Activated T-cell treated with anti-CD3 and anti-CD28 coated beads, Interleukin-2, amount 50 U/mL, for 48 hours (primary cell): ENCODE measurements at regions not wholly inside any gene's neighbourhood (a gene's known extent, or its start where the extent isn't known, plus 50 kb on each side); places are given as distances from the start of the nearest gene placed in this dataset.
"Not testable (repeated sequence)": the region's sequence is repeated elsewhere in the genome, so short reads cannot be mapped to it uniquely, and the experiment has no call there.

Source experiments
- DNase-seq, 2 experiments: peaks; one replicate each; pipeline ENCODE4 v3.0.0-alpha.2; 2020

DNA sequence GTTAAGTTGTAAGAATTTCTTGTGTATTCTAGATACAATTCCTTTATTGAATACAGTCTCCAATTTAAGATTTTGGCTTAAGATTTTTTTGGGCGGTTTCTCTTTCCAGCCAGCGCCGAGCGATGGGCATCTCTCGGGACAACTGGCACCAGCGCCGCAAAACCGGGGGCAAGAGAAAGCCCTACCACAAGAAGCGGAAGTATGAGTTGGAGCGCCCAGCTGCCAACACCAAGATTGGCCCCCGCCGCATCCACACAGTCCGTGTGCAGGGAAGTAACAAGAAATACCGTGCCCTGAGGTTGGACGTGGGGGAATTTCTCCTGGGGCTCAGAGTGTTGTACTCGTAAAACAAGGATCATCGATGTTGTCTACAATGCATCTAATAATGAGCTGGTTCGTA lies 278.7 kb upstream of the TARS1 start:
- DNase-seq: no peak

DNA sequence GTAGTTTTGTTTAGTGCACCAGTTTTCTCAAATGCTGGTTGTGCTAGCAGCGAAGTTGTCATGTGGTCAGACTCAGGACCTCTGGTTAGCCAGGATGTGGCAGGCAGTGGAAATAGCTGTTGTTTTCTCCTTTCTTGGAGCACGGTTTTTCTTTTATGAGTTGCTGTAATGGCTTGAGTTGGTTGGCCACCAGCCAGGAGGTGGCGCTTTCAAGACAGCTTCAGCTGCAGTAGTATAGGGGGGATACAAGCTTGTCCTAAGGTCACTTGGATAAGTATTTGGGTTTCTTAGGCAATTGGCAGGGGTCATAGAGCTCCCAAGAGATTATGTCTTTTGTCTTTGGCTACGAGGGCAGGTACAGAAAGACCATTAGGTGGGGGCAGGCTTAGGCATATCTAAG lies 274.2 kb upstream of the TARS1 start:
- no peak for DNase-seq

DNA sequence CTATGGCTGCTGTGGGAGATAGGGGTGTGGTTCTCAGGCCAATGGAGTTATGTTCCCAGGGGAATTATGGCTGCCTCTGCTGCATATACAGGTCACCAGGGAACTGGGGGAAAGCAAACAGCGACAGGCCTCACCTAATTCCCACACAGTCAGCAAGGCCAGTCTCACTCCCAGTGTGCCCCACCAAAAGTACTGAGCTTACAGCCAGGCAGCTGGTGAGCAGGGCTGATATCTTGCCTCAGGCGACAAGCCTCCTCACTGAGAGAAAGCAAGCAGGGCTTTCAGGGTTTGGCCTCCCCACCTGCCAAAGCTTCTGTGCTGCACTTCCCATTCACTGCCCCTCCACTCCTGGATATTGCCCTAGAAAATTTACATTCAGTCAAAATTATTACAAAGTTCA lies 273.8 kb upstream of the TARS1 start:
- DNase-seq: no peak

DNA sequence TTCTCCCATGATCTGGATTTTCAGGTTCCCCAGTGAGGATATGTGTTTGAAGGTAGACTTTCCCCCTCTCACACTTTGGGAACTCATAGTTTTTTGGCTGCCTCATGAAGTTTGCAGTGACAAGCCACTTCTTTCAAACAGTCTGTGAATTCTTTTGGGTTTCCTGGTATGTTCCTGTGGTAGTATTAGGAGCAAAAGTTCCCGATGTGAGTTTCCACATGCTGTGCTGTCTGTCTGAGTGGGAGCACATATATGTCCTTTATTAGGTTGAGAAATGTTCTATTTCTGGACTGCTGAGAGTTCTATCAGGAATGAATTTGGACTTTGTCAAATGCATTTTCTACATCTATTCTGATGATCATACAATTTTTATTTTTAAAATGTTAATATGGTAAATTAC lies 273.2 kb upstream of the TARS1 start:
- DNase-seq: no peak

DNA sequence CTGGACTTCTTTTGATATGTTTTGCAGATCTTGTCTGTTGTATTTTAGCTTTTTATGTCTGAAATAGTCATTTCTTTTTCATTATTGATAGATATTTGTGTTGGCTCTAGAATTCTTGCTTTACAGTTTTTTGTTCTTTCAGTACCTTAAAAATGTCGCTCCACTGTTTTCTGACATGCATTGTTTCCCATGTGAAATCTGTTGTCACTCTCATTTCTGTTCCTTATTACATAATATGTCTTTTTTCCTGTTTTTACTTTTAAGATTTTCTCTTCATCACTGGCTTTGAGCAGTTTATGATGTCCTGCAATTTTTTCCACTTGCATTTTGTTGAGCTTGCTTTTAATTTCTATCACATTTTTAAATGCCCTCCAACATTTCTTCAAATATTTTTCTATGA lies 270.4 kb upstream of the TARS1 start:
- DNase-seq: no peak

DNA sequence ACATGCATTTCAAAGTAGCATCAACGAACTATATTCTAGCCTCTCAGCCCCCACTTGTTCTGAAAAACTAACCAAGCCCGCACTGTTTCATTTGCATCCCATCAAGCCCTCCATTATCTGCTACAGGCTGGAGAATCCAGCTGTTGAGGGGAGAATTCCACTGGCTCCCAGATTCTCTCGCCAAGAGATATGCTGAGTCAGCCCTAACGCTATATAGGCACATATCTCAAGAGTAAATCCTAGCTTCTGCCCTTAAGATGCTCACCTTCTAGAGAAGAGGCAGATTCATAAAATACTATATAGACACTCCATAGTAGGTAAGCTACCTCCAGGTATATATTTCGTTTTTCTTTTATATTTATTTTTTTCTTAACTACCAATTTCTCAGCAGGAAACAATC lies 266.4 kb upstream of the TARS1 start:
- no peak for DNase-seq

DNA sequence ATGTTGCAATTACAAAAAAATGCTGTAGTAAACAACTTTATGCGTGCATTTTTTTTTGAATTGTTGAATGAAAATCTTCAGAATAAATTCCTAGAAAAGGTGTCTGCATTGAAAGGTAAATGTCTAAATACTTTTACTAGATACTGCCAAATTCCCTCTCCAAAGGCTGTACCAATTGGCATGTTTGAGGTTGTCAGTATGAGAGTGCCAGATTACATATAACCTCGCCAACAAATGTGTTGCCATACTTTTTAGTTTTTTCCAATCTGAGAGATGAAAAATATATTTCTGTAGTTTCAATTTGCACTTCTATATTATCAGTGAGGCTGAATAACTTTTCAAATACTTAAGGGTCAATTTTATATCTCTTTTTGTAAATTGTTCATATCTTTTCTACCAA lies 261.5 kb upstream of the TARS1 start:
- no peak for DNase-seq

DNA sequence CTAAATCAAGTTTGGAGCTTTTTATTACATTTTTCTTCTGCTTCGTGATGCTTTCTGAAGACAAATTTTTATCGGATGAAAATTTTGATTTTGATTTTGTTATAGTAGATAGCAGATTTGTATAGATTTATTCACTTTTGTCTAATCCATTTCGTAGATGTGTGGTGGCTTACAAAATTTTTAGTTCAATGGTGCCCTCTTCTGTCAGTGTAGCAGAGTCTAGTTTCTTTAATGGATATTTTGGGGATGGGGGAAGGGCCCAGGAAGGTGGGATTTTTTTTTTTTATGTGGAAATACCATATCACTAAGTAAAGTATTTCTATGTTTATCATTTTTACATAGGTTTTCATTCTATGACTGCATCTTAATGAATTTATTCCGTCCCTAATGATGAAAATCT lies 259.9 kb upstream of the TARS1 start:
- no peak for DNase-seq

DNA sequence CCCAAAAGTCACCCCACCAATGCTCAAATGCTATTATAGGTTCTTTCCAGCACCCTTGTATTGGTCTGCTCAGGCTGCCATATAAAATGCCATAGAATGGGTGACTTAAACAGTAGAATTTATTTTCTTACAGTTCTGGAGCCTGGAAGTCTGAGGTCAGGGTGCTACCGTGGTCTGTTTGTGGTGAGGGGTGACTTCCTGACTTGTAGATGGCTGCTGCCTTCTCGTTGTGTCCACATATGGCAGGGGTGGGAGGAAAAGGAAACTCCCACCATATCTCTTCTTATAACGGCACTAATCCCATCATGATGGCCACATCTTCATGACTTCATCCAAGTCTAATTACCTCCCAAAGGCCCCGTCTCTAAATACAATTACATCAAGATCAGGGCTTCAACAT lies 257.8 kb upstream of the TARS1 start:
- no peak for DNase-seq

DNA sequence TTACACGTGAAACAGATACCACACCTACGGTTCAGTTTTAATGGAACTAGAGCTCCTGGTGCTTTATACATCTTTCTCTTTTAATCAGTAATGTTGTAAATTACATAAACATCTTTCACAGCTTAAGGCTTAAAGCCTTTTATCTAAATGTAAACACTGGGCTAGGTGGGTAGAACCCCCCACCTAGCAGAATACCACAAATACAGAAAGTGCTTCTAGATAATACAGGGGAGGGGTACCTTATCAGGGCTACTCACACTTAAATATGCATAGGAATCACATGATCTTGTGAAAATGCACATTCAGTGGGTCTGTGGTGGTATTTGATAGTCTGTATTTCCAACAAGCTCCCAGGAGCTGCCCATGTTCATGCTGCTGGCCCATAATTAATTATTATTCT lies 256.4 kb upstream of the TARS1 start:
- DNase-seq: no peak

DNA sequence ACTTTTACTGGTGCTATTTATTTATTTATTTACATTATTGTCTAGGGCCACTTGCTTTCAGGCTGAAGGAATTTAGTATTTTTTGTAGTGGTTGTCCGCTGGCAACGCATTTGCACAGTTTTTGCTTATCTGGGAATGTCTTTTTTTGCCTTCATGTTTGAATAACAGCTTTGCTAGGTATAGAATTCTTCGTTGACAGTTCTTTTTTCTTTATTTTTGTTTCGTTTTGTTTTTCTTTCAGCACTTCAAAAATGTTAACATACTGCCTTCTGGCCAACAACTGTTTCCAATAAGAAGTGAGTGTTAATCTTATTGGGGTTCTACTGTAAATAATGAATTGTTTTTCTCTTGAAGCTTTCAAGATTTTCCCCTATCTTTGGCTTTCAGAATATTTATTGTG lies 252.7 kb upstream of the TARS1 start:
- DNase-seq: no peak

DNA sequence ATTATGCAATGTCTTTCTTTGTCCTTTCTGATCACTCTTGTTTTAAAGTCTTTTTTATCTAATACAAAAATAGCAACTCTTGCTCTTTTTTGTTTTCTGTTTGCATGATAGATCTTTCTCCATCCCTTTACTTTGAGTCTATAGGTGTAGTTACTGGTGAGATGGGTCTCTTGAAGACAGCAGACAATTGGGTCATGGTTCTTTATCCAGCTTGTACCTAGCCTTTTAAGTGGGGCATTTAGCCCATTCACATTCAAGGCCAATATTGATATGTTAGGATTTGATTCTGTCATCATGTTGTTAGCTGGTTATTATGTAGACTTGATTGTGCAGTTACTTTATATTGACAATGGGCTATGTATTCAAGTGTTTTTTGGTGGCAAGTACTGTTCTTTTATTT lies 245.9 kb upstream of the TARS1 start:
- DNase-seq: no peak

DNA sequence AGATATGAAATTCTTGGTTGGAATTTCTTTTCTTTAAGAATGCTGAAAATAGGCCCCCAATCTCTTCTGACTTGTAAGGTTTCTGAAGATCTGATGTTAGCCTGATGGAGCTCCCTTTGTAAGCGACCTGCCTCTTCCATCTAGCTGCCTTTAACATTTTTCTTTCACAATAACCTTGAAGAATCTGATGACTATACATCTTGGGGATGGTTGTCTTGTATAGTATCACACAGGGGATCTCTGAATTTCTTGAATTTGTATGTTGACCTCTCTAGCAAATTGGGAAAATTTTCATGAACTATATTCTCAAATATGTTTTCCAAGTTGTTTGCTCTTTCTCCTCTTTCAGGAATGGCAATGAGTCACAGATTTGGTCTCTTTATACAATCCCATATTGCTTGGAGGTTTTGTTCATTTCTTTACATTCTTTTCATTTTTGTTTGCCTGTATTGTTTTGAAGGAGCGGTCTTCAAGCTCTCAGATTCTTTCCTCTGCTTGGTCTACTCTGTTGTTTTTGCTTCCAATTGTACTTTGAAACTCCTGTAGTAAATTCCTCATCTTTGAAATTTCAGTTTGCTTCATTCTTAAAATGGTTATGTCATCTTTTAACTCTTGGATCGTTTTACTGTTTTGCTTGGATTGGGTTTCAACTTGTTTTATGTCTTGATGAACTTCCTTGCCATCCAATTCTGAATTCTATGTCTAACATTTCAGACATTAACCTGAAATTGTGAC lies 245.2 kb upstream of the TARS1 start:
- DNase-seq: no peak

DNA sequence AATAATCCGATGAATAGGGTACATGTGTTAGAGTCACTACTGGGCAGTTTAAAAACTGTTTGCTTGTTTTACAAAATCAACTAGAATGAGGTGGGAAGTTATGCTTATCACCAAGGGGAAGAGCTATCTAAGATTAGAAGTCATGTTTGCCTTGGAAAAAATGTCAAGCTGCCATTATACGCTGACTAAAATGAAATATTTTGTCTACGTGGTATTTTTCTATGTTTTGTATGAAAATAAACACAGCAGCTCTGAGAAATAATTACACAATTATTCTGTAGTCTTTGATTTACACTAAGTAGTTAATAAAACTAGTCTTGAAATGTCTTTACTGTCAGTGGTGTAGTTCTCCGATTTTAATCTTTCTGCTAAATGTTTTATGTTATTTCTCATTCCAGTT lies 241.9 kb upstream of the TARS1 start:
- no peak for DNase-seq

DNA sequence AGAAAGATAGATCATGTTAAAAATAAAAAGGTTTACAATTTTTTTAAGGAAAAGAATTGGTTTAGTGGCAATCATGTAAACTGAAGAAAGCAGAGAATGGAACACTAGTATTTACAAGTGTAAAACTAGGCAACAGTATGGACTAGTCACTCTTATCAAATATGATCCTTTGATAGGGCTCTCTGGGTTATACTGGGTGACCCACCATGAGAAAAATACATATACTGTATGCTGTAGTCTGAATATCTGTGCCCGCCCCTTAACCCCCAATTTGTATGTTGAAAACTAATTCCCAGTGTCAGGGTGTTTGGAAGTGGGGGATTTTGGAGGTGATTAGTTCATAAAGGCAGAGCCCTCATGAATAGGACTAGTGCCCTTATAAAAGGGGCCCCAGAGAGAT lies 236.8 kb upstream of the TARS1 start:
- DNase-seq: no peak

DNA sequence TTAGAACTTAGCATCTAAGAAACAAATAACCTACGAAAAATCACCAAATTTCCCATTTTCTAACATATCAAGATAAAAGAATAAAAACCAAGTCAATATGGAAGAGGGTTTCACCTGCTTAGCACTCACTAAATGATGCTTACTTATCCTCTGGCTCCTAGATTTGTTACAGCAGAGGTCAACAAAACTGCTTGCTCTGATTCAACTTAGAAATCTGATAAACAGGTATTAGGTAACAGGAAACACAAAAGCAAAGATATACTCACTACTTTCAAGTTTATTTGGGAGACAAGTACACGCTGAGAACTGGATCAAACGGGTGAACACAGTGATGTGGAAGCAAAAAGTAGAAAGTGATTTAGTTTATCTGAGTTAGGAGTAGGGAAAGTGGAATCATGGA lies 235.7 kb upstream of the TARS1 start:
- no peak for DNase-seq

DNA sequence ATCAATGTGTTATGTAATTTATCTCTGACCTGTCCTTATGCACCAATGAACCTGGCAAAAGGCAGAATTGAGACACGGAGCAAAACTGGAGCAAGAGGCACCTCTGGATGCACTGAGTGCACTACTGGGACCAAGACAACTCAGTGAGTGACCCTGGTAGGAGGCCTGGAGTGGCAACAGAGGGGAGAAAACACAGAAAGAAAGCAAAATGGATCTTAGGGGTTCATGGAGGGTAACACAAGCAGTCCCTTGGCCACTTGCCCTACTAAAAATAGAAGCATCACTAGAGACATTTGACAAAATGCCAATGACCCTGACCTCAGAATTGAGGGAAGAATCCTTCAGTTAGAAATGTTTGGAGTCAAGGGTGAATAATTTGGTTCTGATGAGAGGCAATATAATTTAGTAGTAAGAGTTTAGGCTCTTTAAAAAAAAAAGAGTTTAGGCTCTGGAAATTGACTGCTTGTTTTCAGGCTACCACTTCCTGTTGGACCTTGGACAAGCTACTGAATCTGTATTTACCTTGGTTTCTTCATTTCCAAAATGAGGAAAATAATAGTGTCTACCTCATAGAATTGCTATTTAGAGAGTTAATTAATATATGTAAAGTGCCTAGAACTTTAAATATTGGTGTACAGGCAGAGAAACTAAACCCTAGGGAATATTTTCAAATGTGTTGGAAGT lies 234.9 kb upstream of the TARS1 start:
- DNase-seq: no peak

DNA sequence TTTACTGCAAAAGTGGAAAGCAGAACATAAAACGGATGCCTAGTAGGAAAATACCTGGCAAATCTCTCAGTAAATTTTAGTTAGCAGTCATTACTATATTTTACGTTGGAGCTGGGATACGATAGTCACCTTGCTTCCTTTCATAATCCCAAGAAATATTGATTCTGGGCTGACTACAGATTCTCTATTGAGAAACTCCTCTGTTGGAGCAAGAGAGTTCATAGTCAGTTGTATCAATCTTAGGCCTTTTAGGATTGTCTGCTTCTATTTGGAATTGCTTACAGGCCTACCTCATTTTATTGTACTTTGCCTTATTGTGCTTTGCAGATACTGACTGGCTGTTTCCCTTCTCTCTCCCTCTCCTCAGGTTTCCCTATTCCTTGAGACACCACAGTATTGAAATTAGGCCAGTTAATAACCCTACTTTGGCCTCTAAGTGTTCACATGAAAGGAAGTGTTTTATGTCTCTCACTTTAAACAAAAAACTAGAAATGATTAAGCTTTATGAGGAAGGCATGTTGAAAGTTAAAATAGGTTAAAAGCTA lies 233.7 kb upstream of the TARS1 start:
- no peak for DNase-seq

DNA sequence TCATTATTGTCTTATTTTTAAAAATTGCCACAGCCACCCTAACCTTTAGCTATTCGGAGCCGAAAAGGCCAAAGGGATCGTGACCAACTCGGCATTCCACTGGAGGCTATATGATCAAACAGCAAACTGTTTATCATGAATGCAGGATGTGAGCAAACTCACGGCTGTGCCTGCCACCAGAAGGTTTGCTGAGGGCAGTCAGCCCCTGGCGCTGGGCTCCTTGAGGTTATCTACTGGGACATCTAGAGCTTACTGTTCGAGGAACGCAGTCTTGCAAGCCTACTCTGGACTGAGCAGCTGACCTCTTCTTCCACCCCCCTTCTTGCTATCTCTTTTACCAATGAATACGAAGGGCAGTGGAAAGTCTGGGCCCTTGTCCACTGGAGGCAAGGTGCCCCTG lies 231.5 kb upstream of the TARS1 start:
- DNase-seq: no peak

DNA sequence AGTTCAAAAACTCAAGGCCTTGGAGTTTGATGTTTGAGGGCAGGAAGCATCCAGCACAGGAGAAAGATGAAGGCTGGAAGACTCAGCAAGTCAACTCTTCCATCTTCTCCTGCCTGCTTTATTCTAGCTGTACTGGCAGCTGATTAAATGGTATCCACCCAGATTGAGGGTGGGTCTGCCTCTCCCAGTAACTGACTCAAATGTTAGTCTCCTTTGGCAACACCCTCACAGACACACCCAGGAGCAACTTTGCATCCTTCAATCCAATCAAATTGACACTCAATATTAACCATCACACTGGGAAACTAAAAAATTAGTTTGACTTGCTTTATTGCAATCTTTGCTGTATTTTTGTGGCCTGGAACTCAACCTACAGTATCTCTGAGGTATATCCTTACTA lies 230.5 kb upstream of the TARS1 start:
- DNase-seq: not testable (repeated sequence)

DNA sequence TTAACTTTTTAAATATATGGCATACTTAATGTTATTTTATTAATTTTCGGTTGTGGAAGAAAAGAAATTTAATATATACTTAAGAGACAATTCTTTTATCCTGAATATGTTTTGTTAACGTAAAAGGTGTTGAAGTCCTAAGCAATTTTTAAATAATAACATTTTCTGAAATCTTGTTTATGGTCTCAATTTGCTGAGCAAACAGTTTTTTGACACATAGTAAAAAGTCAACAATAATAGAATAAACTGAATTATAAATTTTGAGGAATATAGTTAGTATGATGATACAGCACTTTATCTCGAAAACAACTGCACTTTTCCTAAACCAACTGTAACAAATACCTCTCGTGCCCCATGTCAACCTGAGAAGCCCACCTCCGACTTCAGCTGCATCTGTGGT lies 229.8 kb upstream of the TARS1 start:
- no peak for DNase-seq

DNA sequence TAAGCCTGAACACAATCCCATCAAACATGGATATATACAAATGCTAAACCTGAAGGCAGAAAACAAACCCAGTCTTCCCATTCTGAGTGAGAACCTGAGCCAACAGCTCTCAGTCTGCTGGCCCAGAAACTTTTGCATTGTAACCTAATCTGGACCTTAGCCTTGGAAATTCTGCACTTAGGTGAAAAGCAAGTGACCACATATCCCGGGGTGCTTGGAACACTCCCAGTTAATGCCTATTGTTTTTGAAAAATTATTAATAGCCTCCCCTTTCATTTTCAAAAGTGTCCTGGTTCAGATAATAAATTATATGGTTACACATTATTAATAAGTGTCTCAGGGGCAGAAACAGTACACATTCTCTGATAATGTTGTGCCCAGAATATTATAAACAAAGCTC lies 228.3 kb upstream of the TARS1 start:
- DNase-seq: no peak

DNA sequence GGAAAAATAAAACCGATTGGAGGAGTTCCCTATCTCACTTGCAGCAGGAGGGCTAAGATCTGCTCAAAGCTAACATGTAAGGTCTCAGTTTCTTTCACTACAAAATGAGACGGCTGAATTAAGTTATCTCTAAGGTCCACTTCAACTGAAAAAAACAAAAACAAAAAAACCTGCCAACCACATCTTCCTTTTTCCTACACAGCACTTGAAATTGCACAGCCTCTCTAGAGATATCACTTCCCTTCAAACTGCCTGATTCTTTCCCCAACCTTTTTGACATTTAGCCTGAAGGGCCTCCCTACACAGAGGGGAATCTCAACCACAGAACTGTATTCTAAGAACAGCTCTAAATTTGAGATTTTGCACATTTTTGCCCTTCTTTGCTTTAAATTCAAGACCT lies 227.9 kb upstream of the TARS1 start:
- DNase-seq: no peak

DNA sequence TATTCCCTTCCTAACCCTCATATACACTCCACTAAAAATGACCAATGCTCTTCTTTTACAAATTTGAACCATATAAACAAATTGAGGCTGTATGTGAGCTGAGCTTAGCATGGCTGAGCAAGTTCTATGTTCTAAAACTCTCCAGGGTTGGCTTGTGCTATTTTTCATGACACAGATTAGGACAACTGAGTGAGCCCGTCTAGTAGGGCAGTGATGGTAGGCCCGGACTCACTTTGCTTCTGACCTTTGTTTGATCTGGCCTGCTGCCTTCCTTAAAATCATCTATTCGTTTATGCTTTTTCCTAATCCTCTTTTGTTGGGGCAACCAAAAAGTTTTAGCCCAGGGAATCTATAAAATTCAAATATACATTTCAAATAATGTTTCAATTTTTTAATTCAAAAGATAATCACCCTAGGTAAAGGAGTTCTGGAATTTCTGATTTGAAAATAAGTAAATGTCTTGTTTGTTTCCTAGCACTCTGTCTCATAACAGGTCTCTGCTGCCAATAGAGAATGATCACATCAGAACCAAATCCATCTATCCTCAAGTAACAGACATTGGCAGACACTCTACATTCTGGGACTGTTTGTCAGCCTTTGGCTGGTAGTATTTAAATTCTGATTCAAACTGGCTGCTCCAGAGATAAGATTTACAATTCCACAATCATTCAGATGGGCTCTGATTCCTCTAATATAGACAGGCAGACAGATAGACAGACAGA lies 217.0 kb upstream of the TARS1 start:
- DNase-seq: no peak
